SU-DHL-6 (cell line): ENCODE measurements at regions not wholly inside any gene's neighbourhood (a gene's known extent, or its start where the extent isn't known, plus 50 kb on each side); places are given as distances from the start of the nearest gene placed in this dataset.
"Not testable (repeated sequence)": the region's sequence is repeated elsewhere in the genome, so short reads cannot be mapped to it uniquely, and the experiment has no call there.

Experiments used
- H2AFZ ChIP-seq: fragments of 200-600 bp; sonication (generic); 2 replicates; pipeline ENCODE4 v1.6.1; 2014; ENCODE audit warnings: low read depth, mild to moderate bottlenecking, moderate library complexity, mixed read lengths, antibody characterized with exemption, low read length; ENCODE audit not compliant: severe bottlenecking
- H3F3A ChIP-seq: fragments of 200-600 bp; shearing (Covaris generic); 2 replicates; pipeline ENCODE4 v1.6.0; 2016; ENCODE audit warnings: antibody characterized with exemption, mild to moderate bottlenecking; ENCODE audit not compliant: insufficient read depth
- H3K27ac ChIP-seq: fragments of 200-600 bp; sonication (generic); 2 replicates; pipeline ENCODE4 v1.5.1; 2016; ENCODE audit warnings: low read depth, mild to moderate bottlenecking, low read length, moderate library complexity, mixed read lengths
- H3K27me3 ChIP-seq: fragments of 200-600 bp; sonication (generic), shearing (Covaris generic); 2 replicates; pipeline ENCODE4 v1.6.0; 2014; ENCODE audit warnings: mild to moderate bottlenecking, low read length
- H3K36me3 ChIP-seq: fragments of 200-600 bp; sonication (generic); 2 replicates; pipeline ENCODE4 v1.6.1; 2014; ENCODE audit warnings: mild to moderate bottlenecking, low read length, mixed read lengths
- H3K4me2 ChIP-seq: fragments of 300-600, 200-600 bp; shearing (Covaris generic), sonication (generic); 2 replicates; pipeline ENCODE4 v1.6.0; 2014; ENCODE audit warnings: low read length, low read depth, mild to moderate bottlenecking; ENCODE audit not compliant: poor library complexity, severe bottlenecking
- H3K4me3 ChIP-seq: fragments of 200-600 bp; sonication (generic); 2 replicates; pipeline ENCODE4 v1.5.1; 2014; ENCODE audit warnings: antibody characterized with exemption, low read length, mild to moderate bottlenecking, mixed read lengths; ENCODE audit not compliant: insufficient read depth, poor library complexity, severe bottlenecking
- H3K79me2 ChIP-seq: fragments of 200-600 bp; sonication (generic); 2 replicates; pipeline ENCODE4 v1.6.1; 2014; ENCODE audit warnings: mild to moderate bottlenecking, low read length, moderate library complexity; ENCODE audit not compliant: insufficient read depth
- H3K9ac ChIP-seq: fragments of 200-600 bp; sonication (generic); 2 replicates; pipeline ENCODE4 v1.7.0; 2014; ENCODE audit warnings: mild to moderate bottlenecking, low read length
- H3K9me2 ChIP-seq: fragments of 200-600 bp; sonication (generic); replicated peaks from 2 replicates; pipeline ENCODE4 v1.6.1; 2014; ENCODE audit warnings: low read length; ENCODE audit not compliant: insufficient read depth
- H3K9me3 ChIP-seq: fragments of 200-600 bp; sonication (generic); 2 replicates; pipeline ENCODE4 v1.6.1; 2014; ENCODE audit warnings: low read length, mixed read lengths; ENCODE audit not compliant: insufficient read depth
- H4K20me1 ChIP-seq: fragments of 200-600 bp; sonication (generic); 2 replicates; pipeline ENCODE4 v1.6.1; 2014; ENCODE audit warnings: low read depth, mild to moderate bottlenecking, antibody characterized with exemption, low read length, moderate library complexity, mixed read lengths

DNA sequence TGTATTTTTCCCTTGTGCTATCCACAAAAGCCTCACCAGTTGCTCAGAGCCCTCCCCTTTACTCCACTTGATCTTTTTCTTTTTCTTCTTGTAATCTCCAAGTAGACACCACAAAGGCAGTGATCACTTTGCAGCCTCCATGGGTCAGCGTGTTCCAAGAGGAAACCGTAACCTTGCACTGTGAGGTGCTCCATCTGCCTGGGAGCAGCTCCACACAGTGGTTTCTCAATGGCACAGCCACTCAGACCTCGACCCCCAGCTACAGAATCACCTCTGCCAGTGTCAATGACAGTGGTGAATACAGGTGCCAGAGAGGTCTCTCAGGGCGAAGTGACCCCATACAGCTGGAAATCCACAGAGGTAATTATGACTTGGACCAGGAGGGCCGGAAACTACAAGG, 95.8 kb downstream of the FAM72C start:
- not testable (repeated sequence) for H3K9ac ChIP-seq, H3K36me3 ChIP-seq, H3K79me2 ChIP-seq, H3K4me3 ChIP-seq, H4K20me1 ChIP-seq, H3K4me2 ChIP-seq, H3F3A ChIP-seq, H3K27me3 ChIP-seq, H3K9me3 ChIP-seq, H3K27ac ChIP-seq, H3K9me2 ChIP-seq, H2AFZ ChIP-seq

DNA sequence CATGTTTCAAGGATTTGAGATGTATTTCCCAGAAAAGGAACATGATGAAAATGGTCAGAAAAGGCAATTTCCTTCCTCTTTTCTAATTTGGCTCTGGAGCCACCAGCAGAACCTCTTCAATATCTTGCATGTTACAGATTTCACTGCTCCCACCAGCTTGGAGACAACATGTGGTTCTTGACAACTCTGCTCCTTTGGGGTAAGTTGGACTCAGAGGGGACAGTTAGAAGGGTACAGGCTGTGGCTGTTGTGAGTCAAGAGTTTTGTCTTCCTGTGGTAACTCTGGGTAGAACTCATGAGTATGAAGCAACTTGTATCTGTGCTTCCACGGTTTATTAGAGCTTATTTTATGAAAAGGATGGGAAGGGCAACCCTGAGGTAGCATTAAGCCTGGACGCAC, 97.2 kb downstream of the FAM72C start:
- H3K9ac ChIP-seq, H3K4me3 ChIP-seq, H3K9me3 ChIP-seq, H3K27ac ChIP-seq, H2AFZ ChIP-seq, H3K79me2 ChIP-seq, H3K4me2 ChIP-seq, H3K27me3 ChIP-seq, H4K20me1 ChIP-seq, H3F3A ChIP-seq, H3K9me2 ChIP-seq, H3K36me3 ChIP-seq: not testable (repeated sequence)

DNA sequence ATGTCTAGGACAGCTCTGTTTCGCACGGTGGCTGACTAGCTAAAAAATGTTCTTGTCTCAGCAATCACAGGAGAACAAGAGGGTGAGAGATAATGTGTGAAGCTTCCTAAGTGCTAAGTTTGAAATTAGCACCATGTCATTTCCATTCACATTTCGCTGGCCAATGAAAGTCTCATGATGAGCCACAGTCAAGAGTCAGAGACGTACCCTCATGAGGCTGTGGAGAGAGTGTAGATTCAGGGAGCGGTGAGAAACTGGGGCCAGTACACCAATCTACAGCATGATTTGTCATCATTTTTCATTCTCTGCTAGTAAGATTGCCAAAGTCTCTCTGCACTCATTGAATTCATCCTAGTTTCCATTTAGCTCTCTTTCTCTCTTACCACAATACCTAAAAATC, 98.1 kb downstream of the FAM72C start:
- not testable (repeated sequence) for H3K9ac ChIP-seq, H3K27ac ChIP-seq, H3K9me2 ChIP-seq, H3K9me3 ChIP-seq, H3K4me2 ChIP-seq, H3K27me3 ChIP-seq, H3K4me3 ChIP-seq, H2AFZ ChIP-seq, H4K20me1 ChIP-seq, H3K79me2 ChIP-seq, H3K36me3 ChIP-seq, H3F3A ChIP-seq

DNA sequence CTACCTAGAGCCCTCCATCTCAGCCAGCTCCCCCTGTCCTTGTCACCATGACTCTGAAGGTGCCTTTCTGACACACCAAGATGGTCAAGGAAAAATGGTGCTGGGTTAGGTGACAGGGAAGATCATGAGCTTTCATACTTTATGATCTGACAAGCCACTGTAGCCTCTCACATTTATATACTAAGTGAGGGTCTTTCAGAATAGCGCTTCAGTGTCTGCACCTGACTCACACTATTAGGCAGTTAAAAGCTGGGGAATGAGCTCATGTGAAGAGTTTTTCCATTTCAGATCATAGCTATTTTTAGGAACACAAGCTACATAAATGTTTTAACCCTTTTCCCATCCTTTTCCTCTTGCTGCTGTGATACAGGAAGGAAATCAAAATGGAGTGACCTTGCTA, 101.4 kb downstream of the FAM72C start:
- H3F3A ChIP-seq, H2AFZ ChIP-seq, H4K20me1 ChIP-seq, H3K4me3 ChIP-seq, H3K27ac ChIP-seq, H3K9ac ChIP-seq, H3K27me3 ChIP-seq, H3K36me3 ChIP-seq, H3K4me2 ChIP-seq, H3K9me2 ChIP-seq, H3K9me3 ChIP-seq, H3K79me2 ChIP-seq: not testable (repeated sequence)

DNA sequence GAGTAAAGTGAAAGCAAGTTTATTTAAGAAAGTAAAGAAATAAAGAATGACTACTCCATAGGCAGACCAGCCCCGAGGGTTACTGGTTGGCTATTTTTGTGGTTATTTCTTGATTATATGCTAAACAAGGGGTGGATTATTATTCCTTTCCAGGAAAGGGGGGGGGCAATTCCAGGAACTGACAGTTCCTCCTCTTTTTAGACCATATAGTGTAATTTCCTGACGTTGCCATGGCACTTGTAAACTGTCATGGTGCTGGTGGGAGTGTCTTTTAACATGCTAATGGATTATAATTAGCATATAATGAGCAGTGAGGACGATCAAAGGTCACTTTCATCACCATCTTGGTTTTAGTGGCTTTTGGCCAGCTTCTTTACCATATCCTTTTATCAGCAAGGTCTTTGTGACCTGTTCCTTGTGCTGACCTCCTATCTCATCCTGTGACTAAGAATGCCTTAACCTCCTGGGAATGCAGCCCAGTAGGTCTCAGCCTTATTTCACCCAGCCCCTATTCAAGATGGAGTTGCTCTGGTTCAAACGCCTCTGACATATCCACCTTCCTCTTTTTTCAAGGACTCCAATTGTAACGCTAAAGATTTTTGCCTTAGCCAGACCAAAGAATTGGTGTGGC, 104.1 kb downstream of the FAM72C start:
- H3K9ac ChIP-seq, H3K27me3 ChIP-seq, H3K4me2 ChIP-seq, H2AFZ ChIP-seq, H4K20me1 ChIP-seq, H3K36me3 ChIP-seq, H3K9me2 ChIP-seq, H3F3A ChIP-seq, H3K79me2 ChIP-seq, H3K4me3 ChIP-seq, H3K27ac ChIP-seq, H3K9me3 ChIP-seq: not testable (repeated sequence)

DNA sequence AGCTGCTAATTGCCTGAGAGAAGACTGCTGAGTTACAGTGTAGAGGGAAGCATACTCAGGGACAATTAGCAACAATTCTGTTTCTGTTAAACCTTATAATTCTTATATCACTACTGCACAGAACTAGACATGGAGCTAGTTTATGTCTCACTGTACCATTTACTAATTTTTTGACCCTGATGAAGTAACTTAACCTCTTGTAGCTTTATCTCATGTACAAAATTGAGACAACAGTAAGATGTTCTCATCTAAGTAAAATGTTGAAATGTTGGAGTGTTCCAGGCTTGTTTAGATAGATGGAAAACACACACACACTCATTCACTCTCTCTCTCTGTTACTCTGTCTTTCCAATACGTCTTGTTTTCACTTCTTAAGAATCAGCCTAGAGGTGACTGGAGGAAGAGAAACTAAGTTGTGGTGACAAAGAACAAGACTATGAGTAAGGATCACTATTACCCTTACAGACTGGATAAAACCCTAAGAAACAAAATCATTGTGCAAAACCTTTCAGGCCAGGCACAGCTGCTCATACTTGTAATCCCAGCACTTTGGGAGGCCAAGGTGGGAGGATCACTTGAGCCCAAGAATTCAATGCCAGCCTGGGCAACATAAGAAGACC, 107.8 kb downstream of the FAM72C start:
- not testable (repeated sequence) for H3K79me2 ChIP-seq, H3K27ac ChIP-seq, H4K20me1 ChIP-seq, H3K4me3 ChIP-seq, H3K27me3 ChIP-seq, H3K4me2 ChIP-seq, H3K9ac ChIP-seq, H3F3A ChIP-seq, H2AFZ ChIP-seq, H3K36me3 ChIP-seq, H3K9me3 ChIP-seq, H3K9me2 ChIP-seq

DNA sequence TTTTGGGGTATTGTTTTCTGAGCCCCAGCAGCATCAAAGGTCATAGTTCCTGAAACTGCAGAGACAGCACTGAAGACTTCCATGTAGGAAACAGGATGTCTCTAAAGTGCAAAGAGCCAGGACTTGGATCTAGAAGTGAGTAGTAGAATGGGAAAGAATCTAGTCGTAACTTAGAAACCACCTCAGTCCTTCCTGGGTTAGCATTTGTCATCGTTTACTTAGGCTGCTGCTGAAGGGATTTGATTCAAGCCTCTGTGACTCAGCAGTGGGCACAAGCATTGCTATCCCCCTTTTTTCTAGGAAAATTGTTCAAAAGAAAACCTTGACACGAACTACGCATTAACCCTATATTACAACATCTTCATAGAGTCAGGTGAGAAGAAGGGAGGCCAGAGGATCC, 109.1 kb downstream of the FAM72C start:
- not testable (repeated sequence) for H3K4me2 ChIP-seq, H3K9me2 ChIP-seq, H3K27me3 ChIP-seq, H3K27ac ChIP-seq, H4K20me1 ChIP-seq, H3K9ac ChIP-seq, H3K79me2 ChIP-seq, H3K36me3 ChIP-seq, H3K4me3 ChIP-seq, H3K9me3 ChIP-seq, H2AFZ ChIP-seq, H3F3A ChIP-seq

DNA sequence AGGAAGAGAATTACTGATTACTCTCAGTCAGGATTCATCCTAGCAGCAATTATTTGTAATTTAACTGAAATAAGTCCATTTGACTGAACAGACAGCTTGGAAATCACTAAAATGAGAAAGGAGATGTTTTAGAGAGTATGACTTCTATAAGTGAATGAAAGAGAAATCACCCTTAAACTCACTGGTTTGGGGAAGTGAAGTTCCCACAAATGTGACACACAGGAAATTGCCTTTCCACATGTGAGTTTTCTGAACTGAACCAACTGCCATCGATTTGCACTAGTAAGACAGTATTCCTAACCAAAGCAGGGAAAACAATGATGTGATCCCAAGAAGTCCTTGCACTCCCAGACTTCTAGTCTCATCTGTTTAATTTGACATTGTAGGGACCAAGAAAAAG, 110.5 kb downstream of the FAM72C start:
- H3F3A ChIP-seq, H3K27me3 ChIP-seq, H4K20me1 ChIP-seq, H3K9me3 ChIP-seq, H3K9ac ChIP-seq, H3K4me3 ChIP-seq, H3K27ac ChIP-seq, H3K9me2 ChIP-seq, H3K4me2 ChIP-seq, H3K79me2 ChIP-seq, H2AFZ ChIP-seq, H3K36me3 ChIP-seq: not testable (repeated sequence)
